A549 (cell line): ENCODE measurements at regions not wholly inside any gene's neighbourhood (a gene's known extent, or its start where the extent isn't known, plus 50 kb on each side); places are given as distances from the start of the nearest gene placed in this dataset.
A peak's percentile ranks its signal among the peaks of the same experiment; 100 is the strongest.

ENCODE experiments used
- ATAC-seq, 2 experiments: fragments of 200-7000 bp in 1 of 2; fragments of >200 bp in 1 of 2; cut with Nextera tagmentation in 1 of 2; cut with Tn5 transposase in 1 of 2; 3 replicates each; pipeline versions ENCODE4 v1.8.0 to v1.9.1; 2018 to 2020; ENCODE audit warnings: mild to moderate bottlenecking in 1 of 2, moderate library complexity in 1 of 2
- CTCF ChIA-PET: fragments of 300-600 bp; sonication (Branson Sonifier 250); formaldehyde crosslinking; extraction: SDS; loops from one replicate; lab custom pipeline; 2021; ENCODE audit warnings: antibody characterized with exemption, inconsistent platforms; lab: Yijun Ruan, JAX
- POLR2A ChIA-PET: fragments of 350-600 bp; formaldehyde crosslinking; extraction: SDS; loops from one replicate; lab custom pipeline; 2021; ENCODE audit warnings: antibody characterized with exemption, inconsistent platforms; lab: Yijun Ruan, JAX
- DNase-seq, 2 experiments: peaks; one replicate each; pipeline versions ENCODE4 v3.0.0 to v3.0.0-alpha.2; 2011 to 2016; ENCODE audit warnings: low read depth in 1 of 2, low spot score in 1 of 2
- FAIRE-seq: peaks from 2 replicates; lab custom pipeline; 2011; peaks lifted over from hg19 to GRCh38; lab: Jason Lieb, UNC
- H3K27ac ChIP-seq, 2 experiments: fragments of >200 bp; sonication (Bioruptor Twin); formaldehyde crosslinking; 3 replicates each; pipeline ENCODE4 v1.5.1; 2016 to 2017
- H3K4me1 ChIP-seq: fragments of >200 bp; sonication (Bioruptor Twin); formaldehyde crosslinking; 3 replicates; pipeline ENCODE4 v1.6.1; 2016
- H3K4me2 ChIP-seq: fragments of >200 bp; sonication (Bioruptor Twin); formaldehyde crosslinking; 3 replicates; pipeline ENCODE4 v1.6.1; 2016
- H3K4me3 ChIP-seq: fragments of >200 bp; sonication (Bioruptor Twin); formaldehyde crosslinking; 3 replicates; pipeline ENCODE4 v1.5.1; 2016
- H3K9me3 ChIP-seq: fragments of >200 bp; sonication (Bioruptor Twin); formaldehyde crosslinking; 3 replicates; pipeline ENCODE4 v1.6.1; 2016
- CBX8 ChIP-seq: fragments of 200-600 bp; sonication (generic); IDR thresholded peaks from 2 replicates; pipeline ENCODE4 v1.6.1; 2016
- CEBPB ChIP-seq, 2 experiments: fragments of >200 bp in 1 of 2; sonication (Bioruptor Twin) in 1 of 2; formaldehyde crosslinking in 1 of 2; IDR thresholded peaks; 2 replicates each; pipeline ENCODE4 v1.6.1; 2012 to 2016
- EHF ChIP-seq: fragments of 250-450 bp; sonication (Bioruptor Pico); IDR thresholded peaks from 2 replicates; pipeline ENCODE4 v1.5.0; 2020; ENCODE audit warnings: mild to moderate bottlenecking
- EP300 ChIP-seq, 2 experiments: fragments of >200 bp; sonication (Bioruptor Twin); formaldehyde crosslinking; IDR thresholded peaks; 2 replicates in 1 of 2; 3 replicates in 1 of 2; pipeline ENCODE4 v1.6.1; 2016 to 2017
- FOSL2 ChIP-seq, 2 experiments: fragments of 450-650 bp in 1 of 2; fragments of >200 bp in 1 of 2; sonication (Bioruptor Twin) in 1 of 2; formaldehyde crosslinking; IDR thresholded peaks; 2 replicates each; pipeline versions ENCODE4 v1.5.0 to v1.6.1; 2016 to 2020; ENCODE audit warnings: mild to moderate bottlenecking in 1 of 2, moderate library complexity in 1 of 2
- GATA3 ChIP-seq: IDR thresholded peaks from 2 replicates; pipeline ENCODE4 v1.6.1; 2012; ENCODE audit warnings: borderline replicate concordance
- HEYL ChIP-seq: fragments of 250-450 bp; sonication (Bioruptor Pico); IDR thresholded peaks from 2 replicates; pipeline ENCODE4 v1.8.0; 2021; ENCODE audit warnings: mild to moderate bottlenecking, moderate library complexity
- KDM5A ChIP-seq: fragments of 200-600 bp; sonication (generic); IDR thresholded peaks from 2 replicates; pipeline ENCODE4 v1.6.1; 2016; ENCODE audit warnings: antibody characterized with exemption, mild to moderate bottlenecking
- MAFK ChIP-seq: fragments of 450-650 bp; IDR thresholded peaks from 2 replicates; pipeline ENCODE4 v1.6.1; 2014; ENCODE audit not compliant: partially characterized antibody
- NPAS2 ChIP-seq: fragments of 250-450 bp; sonication (Bioruptor Pico); IDR thresholded peaks from 2 replicates; pipeline ENCODE4 v1.8.0; 2022; ENCODE audit warnings: mild to moderate bottlenecking, moderate library complexity, borderline replicate concordance
- RCOR1 ChIP-seq: fragments of 150-350 bp; IDR thresholded peaks from 2 replicates; pipeline ENCODE4 v1.6.1; 2014; ENCODE audit warnings: antibody characterized with exemption, low read length, low read depth
- RFX5 ChIP-seq: fragments of 450-650 bp; IDR thresholded peaks from 2 replicates; pipeline ENCODE4 v1.7.1; 2014; ENCODE audit warnings: antibody characterized with exemption, mild to moderate bottlenecking, moderate library complexity
- RNF2 ChIP-seq: fragments of 200-600 bp; sonication (generic); IDR thresholded peaks from 2 replicates; pipeline ENCODE4 v1.6.1; 2016; ENCODE audit warnings: low read depth, mild to moderate bottlenecking, antibody characterized with exemption, moderate library complexity, borderline replicate concordance
- SREBF2 ChIP-seq: fragments of 450-650 bp; IDR thresholded peaks from 2 replicates; pipeline ENCODE4 v1.6.1; 2014; ENCODE audit warnings: mild to moderate bottlenecking, moderate library complexity
- WGBS: methylation state at CpG from one replicate; pipeline ENCODE4 v1.1.6; 2017; ENCODE audit errors: missing lambda C conversion rate; 5-methylcytosine and 5-hydroxymethylcytosine counted together
- TF ChIP-seq, protein P1 (sequence below): fragments of 150-350 bp; IDR thresholded peaks from 2 replicates; pipeline ENCODE4 v1.6.1; 2014; ENCODE audit warnings: low read depth, mild to moderate bottlenecking, low read length
- TF ChIP-seq, protein P2 (sequence below): fragments of >200 bp; sonication (Bioruptor Twin); formaldehyde crosslinking; IDR thresholded peaks from 3 replicates; pipeline ENCODE4 v1.6.1; 2016
- TF ChIP-seq, protein P3 (sequence below): fragments of 250-450 bp; sonication (Bioruptor Pico); IDR thresholded peaks from 2 replicates; pipeline ENCODE4 v1.5.0; 2020; ENCODE audit warnings: low read depth, mild to moderate bottlenecking, moderate library complexity

DNA sequence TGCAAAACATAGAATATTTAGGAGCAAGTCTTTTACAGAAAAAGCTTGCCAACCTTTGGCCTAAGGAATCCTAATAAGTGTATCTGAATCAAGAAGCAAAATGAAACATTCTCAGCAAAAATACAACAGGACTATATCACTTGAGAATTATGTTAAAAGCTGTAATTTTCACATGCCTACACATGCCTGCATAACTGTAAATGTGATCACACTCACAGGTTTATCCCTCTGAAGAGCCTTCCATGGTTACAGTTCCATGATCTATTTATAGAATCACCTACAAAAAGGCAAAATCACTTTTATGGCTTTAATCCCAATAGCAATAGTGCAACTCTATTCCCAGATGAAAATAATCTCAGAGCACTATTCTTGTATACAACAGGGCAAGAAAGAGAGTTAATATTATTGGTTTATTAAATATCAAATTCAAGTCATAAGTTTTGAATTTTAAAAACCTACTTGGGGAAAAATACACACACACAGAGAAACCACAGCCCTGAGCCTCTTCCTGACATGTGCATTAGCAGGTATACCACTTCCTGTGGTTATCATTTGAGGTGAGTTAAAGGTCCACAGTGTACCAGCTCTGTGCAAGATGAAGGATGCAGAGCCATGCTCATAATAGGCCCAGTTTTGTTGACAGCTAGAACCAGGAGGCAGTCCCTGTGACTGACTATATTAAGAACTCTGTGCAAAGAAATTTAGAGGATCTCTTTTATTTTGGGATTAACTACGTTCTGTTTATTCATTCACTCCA is 252.5 kb upstream of the TGFBR2 start:
- FAIRE-seq (no peak), DNase-seq (no peak)
- H3K27ac ChIP-seq: peak overlapping the region; percentile 64 to 89
- no peak for TF ChIP-seq CEBPB (IDR thresholded peaks at IDR 0.05)
- TF ChIP-seq, all 56 proteins: peak for 0
- no peak overlapping the region for H3K4me3 ChIP-seq
- no peak overlapping the region for H3K4me2 ChIP-seq
- ChIA-PET CTCF (interaction anchor here (0.7 kb wide), 1 partner anchor 340 kb away, joined by 3 read pairs; no protein-coding TSS in a partner anchor), POLR2A (no interaction called here)
- H3K4me1 ChIP-seq: peaks cover 96% of the 10 kb centered on the region
- no peaks in the 10 kb centered on the region for H3K9me3 ChIP-seq
- WGBS: 89% methylated on average over 1 of the region's 1 CpG
- no peak for ATAC-seq

DNA sequence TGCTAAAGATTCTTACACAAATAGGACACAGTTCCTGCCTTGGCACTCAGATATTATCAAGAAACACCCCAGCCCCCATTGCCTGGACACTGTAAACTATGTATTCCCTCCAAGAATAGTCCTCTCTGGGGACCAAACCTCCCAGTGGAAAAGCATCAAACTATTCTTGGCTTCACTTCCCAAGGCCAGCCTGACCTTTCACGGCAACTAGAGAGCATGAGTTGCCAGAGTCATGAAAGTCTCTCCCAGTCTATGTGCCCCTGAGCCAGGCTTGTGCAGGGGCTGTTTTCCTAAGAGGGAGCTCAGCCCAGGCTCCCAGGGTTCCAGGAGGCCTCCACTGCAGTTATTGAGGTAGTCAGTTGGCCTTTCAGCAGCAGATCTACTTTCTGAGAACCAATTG is 251.9 kb upstream of the TGFBR2 start:
- ATAC-seq: no peak

DNA sequence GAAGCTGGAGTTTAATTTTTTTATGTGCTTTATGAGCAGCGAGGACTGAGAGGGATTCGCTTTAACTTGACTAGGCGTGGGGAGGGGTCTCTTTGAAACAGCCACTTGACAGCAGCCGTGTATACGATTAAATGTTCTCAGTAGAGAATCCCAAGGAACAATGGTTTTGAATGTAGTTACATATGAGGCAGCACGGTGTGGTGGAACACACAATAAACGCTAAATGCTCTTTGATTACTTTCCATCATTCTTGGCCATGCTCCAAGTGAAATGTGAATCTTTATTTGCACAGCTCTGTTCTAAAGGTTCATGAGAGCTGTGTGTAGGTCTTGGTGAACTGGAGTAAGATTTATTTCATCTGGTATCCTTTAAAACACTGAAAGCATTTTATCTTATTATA is 251.4 kb upstream of the TGFBR2 start:
- ATAC-seq (peak in 1 of 2 experiments; percentile 4; a peak in 1 of 6 replicates), DNase-seq (peak in 1 of 2 experiments; percentile 51), FAIRE-seq (peak; percentile 18)
- Histone ChIP-seq H3K9me3 (0 out of 3 replicates have a peak, but pooled peaks cover under 1% of the 10 kb centered on the region), H3K4me3 (no peak overlapping the region), H3K27ac (peak overlapping the region; percentile 64 to 89)
- CTCF ChIA-PET: interaction anchor here (0.9 to 1.1 kb wide), 2 partner anchors 156 to 174 kb away, joined by 3 to 4 read pairs; no protein-coding TSS in a partner anchor
- no peak for TF ChIP-seq SREBF2
- TF ChIP-seq CEBPB (IDR thresholded peaks at IDR 0.05): no peak
- TF ChIP-seq, protein P1, sequence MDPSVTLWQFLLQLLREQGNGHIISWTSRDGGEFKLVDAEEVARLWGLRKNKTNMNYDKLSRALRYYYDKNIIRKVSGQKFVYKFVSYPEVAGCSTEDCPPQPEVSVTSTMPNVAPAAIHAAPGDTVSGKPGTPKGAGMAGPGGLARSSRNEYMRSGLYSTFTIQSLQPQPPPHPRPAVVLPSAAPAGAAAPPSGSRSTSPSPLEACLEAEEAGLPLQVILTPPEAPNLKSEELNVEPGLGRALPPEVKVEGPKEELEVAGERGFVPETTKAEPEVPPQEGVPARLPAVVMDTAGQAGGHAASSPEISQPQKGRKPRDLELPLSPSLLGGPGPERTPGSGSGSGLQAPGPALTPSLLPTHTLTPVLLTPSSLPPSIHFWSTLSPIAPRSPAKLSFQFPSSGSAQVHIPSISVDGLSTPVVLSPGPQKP: no peak
- TF ChIP-seq RFX5: no peak
- TF ChIP-seq, all 56 proteins: peak for 0
- 62% methylated on average over 7 of the region's 7 CpGs for WGBS
- peaks cover 90% of the 10 kb centered on the region for H3K4me1 ChIP-seq
- peak overlapping the region; percentile 40 for H3K4me2 ChIP-seq
- POLR2A ChIA-PET: no interaction called here

More for the DNA sequence above, 251.9 kb upstream of the TGFBR2 start:
- H3K9me3 ChIP-seq: no peaks in the 10 kb centered on the region
- TF ChIP-seq, protein P2, sequence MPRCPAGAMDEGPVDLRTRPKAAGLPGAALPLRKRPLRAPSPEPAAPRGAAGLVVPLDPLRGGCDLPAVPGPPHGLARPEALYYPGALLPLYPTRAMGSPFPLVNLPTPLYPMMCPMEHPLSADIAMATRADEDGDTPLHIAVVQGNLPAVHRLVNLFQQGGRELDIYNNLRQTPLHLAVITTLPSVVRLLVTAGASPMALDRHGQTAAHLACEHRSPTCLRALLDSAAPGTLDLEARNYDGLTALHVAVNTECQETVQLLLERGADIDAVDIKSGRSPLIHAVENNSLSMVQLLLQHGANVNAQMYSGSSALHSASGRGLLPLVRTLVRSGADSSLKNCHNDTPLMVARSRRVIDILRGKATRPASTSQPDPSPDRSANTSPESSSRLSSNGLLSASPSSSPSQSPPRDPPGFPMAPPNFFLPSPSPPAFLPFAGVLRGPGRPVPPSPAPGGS: no peak
- TF ChIP-seq RNF2: no peak
- no peak for TF ChIP-seq HEYL
- TF ChIP-seq GATA3: no peak
- no peak for TF ChIP-seq EHF (CRISPR knock-in tag)
- TF ChIP-seq RCOR1: no peak
- TF ChIP-seq, protein P1: no peak
- TF ChIP-seq KDM5A: no peak
- TF ChIP-seq EP300 (IDR thresholded peaks at IDR 0.05): no peak
- TF ChIP-seq CBX8: no peak
- no peak for TF ChIP-seq NPAS2 (CRISPR knock-in tag)
- no peak for TF ChIP-seq FOSL2 (IDR thresholded peaks at IDR 0.05)
- no peak for TF ChIP-seq FOSL2 (CRISPR knock-in tag; IDR thresholded peaks at IDR 0.05)
- TF ChIP-seq, protein P3, sequence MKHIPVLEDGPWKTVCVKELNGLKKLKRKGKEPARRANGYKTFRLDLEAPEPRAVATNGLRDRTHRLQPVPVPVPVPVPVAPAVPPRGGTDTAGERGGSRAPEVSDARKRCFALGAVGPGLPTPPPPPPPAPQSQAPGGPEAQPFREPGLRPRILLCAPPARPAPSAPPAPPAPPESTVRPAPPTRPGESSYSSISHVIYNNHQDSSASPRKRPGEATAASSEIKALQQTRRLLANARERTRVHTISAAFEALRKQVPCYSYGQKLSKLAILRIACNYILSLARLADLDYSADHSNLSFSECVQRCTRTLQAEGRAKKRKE (CRISPR knock-in tag): no peak
- TF ChIP-seq MAFK: no peak
- peaks cover 95% of the 10 kb centered on the region for H3K4me1 ChIP-seq
- no peak overlapping the region for H3K4me3 ChIP-seq
- FAIRE-seq (no peak), DNase-seq (no peak)
- H3K27ac ChIP-seq: peak overlapping the region; percentile 64 to 89
- ChIA-PET CTCF (interaction anchor here (1.1 kb wide), 1 partner anchor 155 kb away, joined by 4 read pairs; no protein-coding TSS in a partner anchor), POLR2A (no interaction called here)
- peak overlapping the region; percentile 40 for H3K4me2 ChIP-seq
- 64% methylated on average over 1 of the region's 1 CpG for WGBS
